Osteoblast (primary cell): ENCODE measurements at regions not wholly inside any gene's neighbourhood (a gene's known extent, or its start where the extent isn't known, plus 50 kb on each side); places are given as distances from the start of the nearest gene placed in this dataset.

Experiments used
- DNase-seq: peaks from one replicate; pipeline ENCODE4 v3.0.0; 2011; ENCODE audit warnings: low spot score, mixed read lengths; ENCODE audit not compliant: insufficient read length; ENCODE audit errors: missing footprints
- H2AFZ ChIP-seq: 2 replicates; pipeline ENCODE4 v1.6.0; 2011; ENCODE audit warnings: mild to moderate bottlenecking, low read length
- H3K27ac ChIP-seq: 2 replicates; pipeline ENCODE4 v1.5.1; 2011; ENCODE audit warnings: mild to moderate bottlenecking, low read depth, low read length, moderate library complexity
- H3K27me3 ChIP-seq: 2 replicates; pipeline ENCODE4 v1.6.0; 2012; ENCODE audit warnings: mild to moderate bottlenecking, control low read depth, inconsistent platforms, low read length, moderate library complexity; ENCODE audit not compliant: insufficient read depth
- H3K36me3 ChIP-seq: 2 replicates; pipeline ENCODE4 v1.5.1; 2011; ENCODE audit warnings: mild to moderate bottlenecking, low read length, control low read depth, moderate library complexity; ENCODE audit not compliant: insufficient read depth
- H3K4me1 ChIP-seq: 2 replicates; pipeline ENCODE4 v1.5.1; 2011; ENCODE audit warnings: mild to moderate bottlenecking, low read length, control low read depth, moderate library complexity; ENCODE audit not compliant: insufficient read depth
- H3K4me2 ChIP-seq: 2 replicates; pipeline ENCODE4 v1.6.0; 2011; ENCODE audit warnings: mild to moderate bottlenecking, low read length; ENCODE audit not compliant: insufficient read depth
- H3K4me3 ChIP-seq: fragments of 200-600 bp; sonication (generic); 3 replicates; pipeline ENCODE4 v1.5.1; 2012; ENCODE audit warnings: mild to moderate bottlenecking, low read length, inconsistent platforms; ENCODE audit not compliant: insufficient read depth
- H3K79me2 ChIP-seq: 2 replicates; pipeline ENCODE4 v1.6.0; 2012; ENCODE audit warnings: mild to moderate bottlenecking, low read length, control low read depth, inconsistent platforms; ENCODE audit not compliant: insufficient read depth
- H3K9me3 ChIP-seq: 2 replicates; pipeline ENCODE4 v1.5.1; 2011; ENCODE audit warnings: low read depth, low read length, control low read depth
- H4K20me1 ChIP-seq: 2 replicates; pipeline ENCODE4 v1.6.0; 2012; ENCODE audit warnings: mild to moderate bottlenecking, low read length, control low read depth; ENCODE audit not compliant: insufficient read depth
- TF ChIP-seq, protein P1 (sequence below): IDR thresholded peaks from 2 replicates; pipeline ENCODE4 v1.5.1; 2011; ENCODE audit warnings: mild to moderate bottlenecking, low read depth, low read length, moderate library complexity; ENCODE audit errors: extremely low read depth

DNA sequence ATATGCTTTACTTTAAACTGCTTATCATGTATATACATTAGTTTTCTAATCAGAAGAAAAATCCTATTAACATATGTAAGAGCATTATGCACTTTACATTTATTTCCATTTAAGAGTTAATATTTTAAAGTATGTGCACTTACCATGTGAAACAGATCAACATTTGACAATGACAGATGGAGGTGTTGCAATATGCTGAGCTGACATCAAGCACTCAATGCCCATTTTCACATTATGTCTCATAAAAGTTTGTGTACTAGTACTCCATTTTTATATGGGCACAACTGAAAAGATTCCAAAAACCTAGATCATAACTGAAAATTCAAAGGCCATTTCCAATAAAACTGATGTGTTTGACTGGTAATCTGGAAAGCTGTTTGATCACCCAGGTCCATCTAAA is 420.9 kb upstream of the SOX9 start:
- no peak for DNase-seq
- TF ChIP-seq, protein P1, sequence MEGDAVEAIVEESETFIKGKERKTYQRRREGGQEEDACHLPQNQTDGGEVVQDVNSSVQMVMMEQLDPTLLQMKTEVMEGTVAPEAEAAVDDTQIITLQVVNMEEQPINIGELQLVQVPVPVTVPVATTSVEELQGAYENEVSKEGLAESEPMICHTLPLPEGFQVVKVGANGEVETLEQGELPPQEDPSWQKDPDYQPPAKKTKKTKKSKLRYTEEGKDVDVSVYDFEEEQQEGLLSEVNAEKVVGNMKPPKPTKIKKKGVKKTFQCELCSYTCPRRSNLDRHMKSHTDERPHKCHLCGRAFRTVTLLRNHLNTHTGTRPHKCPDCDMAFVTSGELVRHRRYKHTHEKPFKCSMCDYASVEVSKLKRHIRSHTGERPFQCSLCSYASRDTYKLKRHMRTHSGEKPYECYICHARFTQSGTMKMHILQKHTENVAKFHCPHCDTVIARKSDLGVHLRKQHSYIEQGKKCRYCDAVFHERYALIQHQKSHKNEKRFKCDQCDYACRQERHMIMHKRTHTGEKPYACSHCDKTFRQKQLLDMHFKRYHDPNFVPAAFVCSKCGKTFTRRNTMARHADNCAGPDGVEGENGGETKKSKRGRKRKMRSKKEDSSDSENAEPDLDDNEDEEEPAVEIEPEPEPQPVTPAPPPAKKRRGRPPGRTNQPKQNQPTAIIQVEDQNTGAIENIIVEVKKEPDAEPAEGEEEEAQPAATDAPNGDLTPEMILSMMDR = no peak
- Histone ChIP-seq H3K27ac (no peak overlapping the region), H3K4me3 (no peak overlapping the region), H3K36me3 (no peaks in the 10 kb centered on the region), H2AFZ (no peak overlapping the region), H3K9me3 (no peaks in the 10 kb centered on the region), H3K27me3 (no peaks in the 10 kb centered on the region), H4K20me1 (no peaks in the 10 kb centered on the region), H3K4me2 (no peak overlapping the region), H3K79me2 (no peaks in the 10 kb centered on the region), H3K4me1 (no peaks in the 10 kb centered on the region)

DNA sequence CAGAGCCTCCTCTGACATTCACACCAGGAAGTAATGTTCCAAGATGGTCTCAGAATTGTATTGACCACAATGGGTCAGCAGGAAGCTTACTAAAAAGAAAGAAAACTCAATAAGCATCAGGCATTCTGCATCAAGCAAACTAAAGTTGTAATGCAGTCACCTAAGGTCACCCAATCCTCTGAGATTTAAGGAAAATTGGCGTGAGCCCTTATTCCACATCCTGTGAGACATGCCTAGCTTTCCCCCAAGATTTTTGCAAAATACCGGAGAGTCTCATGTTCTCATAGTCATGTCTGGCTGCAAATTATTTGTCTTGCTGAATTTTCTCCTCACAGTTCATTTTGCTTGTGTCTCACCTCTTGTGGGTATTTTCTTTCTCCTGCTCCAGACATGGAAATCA is 417.1 kb upstream of the SOX9 start:
- Histone ChIP-seq H3K79me2 (no peaks in the 10 kb centered on the region), H3K27me3 (no peaks in the 10 kb centered on the region), H4K20me1 (no peaks in the 10 kb centered on the region), H2AFZ (no peak overlapping the region), H3K9me3 (no peaks in the 10 kb centered on the region), H3K27ac (no peak overlapping the region), H3K36me3 (no peaks in the 10 kb centered on the region), H3K4me2 (no peak overlapping the region), H3K4me3 (no peak overlapping the region), H3K4me1 (no peaks in the 10 kb centered on the region)
- DNase-seq = no peak
- TF ChIP-seq, protein P1 = no peak

DNA sequence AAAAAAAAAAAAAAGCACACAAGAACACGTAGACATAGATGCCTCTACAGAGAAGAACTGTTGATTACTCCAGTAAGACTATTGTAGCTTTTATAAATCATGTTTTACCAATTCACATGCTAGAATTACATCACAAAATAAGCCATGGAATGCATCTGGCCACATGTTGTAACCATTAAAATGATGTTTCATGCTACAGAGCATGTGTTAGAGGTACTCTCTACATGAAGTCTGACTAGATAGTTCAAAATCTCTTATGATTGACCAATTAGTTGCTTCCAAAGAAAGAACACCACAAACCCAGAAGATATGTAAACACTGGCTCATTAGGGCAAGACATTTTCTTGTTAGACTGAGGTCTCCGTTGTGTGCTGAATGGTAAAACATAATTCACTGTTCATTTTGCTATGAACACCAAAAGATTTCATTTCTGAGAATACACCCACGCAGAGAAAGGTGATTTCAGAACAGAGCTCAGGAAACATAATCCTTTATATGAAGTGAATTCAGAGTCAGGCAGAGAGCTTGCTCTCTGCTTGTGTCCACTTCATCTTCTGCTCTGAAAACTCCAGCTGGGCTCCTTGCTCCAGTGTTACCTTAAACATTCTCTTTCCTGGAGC is 411.4 kb upstream of the SOX9 start:
- Histone ChIP-seq H3K36me3 (no peaks in the 10 kb centered on the region), H3K27me3 (no peaks in the 10 kb centered on the region), H3K79me2 (no peaks in the 10 kb centered on the region), H4K20me1 (no peaks in the 10 kb centered on the region), H3K4me2 (no peak overlapping the region), H3K4me1 (no peaks in the 10 kb centered on the region), H3K27ac (no peak overlapping the region), H2AFZ (no peak overlapping the region), H3K9me3 (no peaks in the 10 kb centered on the region), H3K4me3 (no peak overlapping the region)
- no peak for DNase-seq
- TF ChIP-seq, protein P1 = no peak

- no peak overlapping the region for H2AFZ ChIP-seq
- H3K36me3 ChIP-seq = no peaks in the 10 kb centered on the region
- no peaks in the 10 kb centered on the region for H3K4me1 ChIP-seq
- no peak overlapping the region for H3K4me3 ChIP-seq
- peak; percentile 53 for DNase-seq
- H4K20me1 ChIP-seq = no peaks in the 10 kb centered on the region
- no peak overlapping the region for H3K27ac ChIP-seq
- H3K27me3 ChIP-seq = no peaks in the 10 kb centered on the region
- no peaks in the 10 kb centered on the region for H3K9me3 ChIP-seq
- H3K4me2 ChIP-seq = no peak overlapping the region
- TF ChIP-seq, protein P1 = no peak
- H3K79me2 ChIP-seq = no peaks in the 10 kb centered on the region
Measured at GRCh38 chr17:71709946-71710345, 410.9 kb upstream of the SOX9 start.
